Fibroblast of skin of abdomen (primary cell): ENCODE measurements at regions not wholly inside any gene's neighbourhood (a gene's known extent, or its start where the extent isn't known, plus 50 kb on each side); places are given as distances from the start of the nearest gene placed in this dataset.
A peak's percentile ranks its signal among the peaks of the same experiment; 100 is the strongest.
"Not testable (repeated sequence)": the region's sequence is repeated elsewhere in the genome, so short reads cannot be mapped to it uniquely, and the experiment has no call there.

Experiments
- DNase-seq: peaks from one replicate; pipeline ENCODE4 v3.0.0-alpha.2; 2013

GRCh38 chr4:130675266-130675665 is 1579.3 kb downstream of the C4orf33 start:
- no peak for DNase-seq

GRCh38 chr4:130689181-130689580 is 1593.2 kb downstream of the C4orf33 start:
- DNase-seq = peak; percentile 47

- DNase-seq = no peak
Measured at GRCh38 chr4:130698251-130698650, 1602.3 kb downstream of the C4orf33 start.

GRCh38 chr4:130699004-130699403 is 1603.1 kb downstream of the C4orf33 start:
- DNase-seq = no peak

GRCh38 chr4:130703211-130703935 is 1607.4 kb downstream of the C4orf33 start:
- DNase-seq = no peak

- no peak for DNase-seq
Measured at GRCh38 chr4:130705023-130705422, 1609.1 kb downstream of the C4orf33 start.

GRCh38 chr4:130712038-130712437 is 1616.1 kb downstream of the C4orf33 start:
- DNase-seq = peak; percentile 74

- no peak for DNase-seq
Measured at GRCh38 chr4:130714006-130714405, 1618.1 kb downstream of the C4orf33 start.

- DNase-seq = no peak
Measured at GRCh38 chr4:130722361-130722760, 1626.4 kb downstream of the C4orf33 start.

GRCh38 chr4:130736436-130737185 is 1640.7 kb downstream of the C4orf33 start:
- no peak for DNase-seq

- DNase-seq = no peak
Measured at GRCh38 chr4:130738233-130738632, 1642.3 kb downstream of the C4orf33 start.

- DNase-seq = peak; percentile 1
Measured at GRCh38 chr4:130747842-130748241, 1651.9 kb downstream of the C4orf33 start.

- DNase-seq = no peak
Measured at GRCh38 chr4:130753926-130754325, 1658.0 kb downstream of the C4orf33 start.

- DNase-seq = peak; percentile 18
Measured at GRCh38 chr4:130760246-130760645, 1664.3 kb downstream of the C4orf33 start.

- not testable (repeated sequence) for DNase-seq
Measured at GRCh38 chr4:130767384-130767783, 1671.4 kb downstream of the C4orf33 start.

- DNase-seq = not testable (repeated sequence)
Measured at GRCh38 chr4:130772966-130773365, 1677.0 kb downstream of the C4orf33 start.

- DNase-seq = peak; percentile 2
Measured at GRCh38 chr4:130808492-130808891, 1712.5 kb downstream of the C4orf33 start.

GRCh38 chr4:130812117-130812765 is 1716.3 kb downstream of the C4orf33 start:
- DNase-seq = peak; percentile 2

GRCh38 chr4:130814896-130815295 is 1718.9 kb downstream of the C4orf33 start:
- DNase-seq = no peak

- no peak for DNase-seq
Measured at GRCh38 chr4:130820448-130820847, 1724.5 kb downstream of the C4orf33 start.

GRCh38 chr4:130825284-130825683 is 1729.3 kb downstream of the C4orf33 start:
- DNase-seq = peak; percentile 49

GRCh38 chr4:130850019-130850524 is 1754.1 kb downstream of the C4orf33 start:
- DNase-seq = peak; percentile 1

GRCh38 chr4:130851107-130851506 is 1755.2 kb downstream of the C4orf33 start:
- DNase-seq = no peak
